Neural cell (in vitro differentiated cells): ENCODE measurements at regions not wholly inside any gene's neighbourhood (a gene's known extent, or its start where the extent isn't known, plus 50 kb on each side); places are given as distances from the start of the nearest gene placed in this dataset.

Experiments used
- H2AFZ ChIP-seq: fragments of 200-600, 300-800 bp; sonication (generic), shearing (Covaris generic); 2 replicates; pipeline ENCODE4 v1.6.0; 2014; ENCODE audit warnings: low read depth, mild to moderate bottlenecking, antibody characterized with exemption, low read length, moderate library complexity
- H3F3A ChIP-seq: fragments of 200-600 bp; shearing (Covaris generic); 2 replicates; pipeline ENCODE4 v1.6.1; 2016; ENCODE audit warnings: mild to moderate bottlenecking, moderate library complexity, mixed read lengths, antibody characterized with exemption, low read length; ENCODE audit not compliant: insufficient read depth, poor library complexity, severe bottlenecking
- H3K27ac ChIP-seq: fragments of 200-600, 300-800 bp; sonication (generic), shearing (Covaris generic); 2 replicates; pipeline ENCODE4 v1.5.1; 2014; ENCODE audit warnings: mild to moderate bottlenecking, low read length, moderate library complexity
- H3K27me3 ChIP-seq: fragments of 300-800, 200-600 bp; sonication (generic), shearing (Covaris generic); 2 replicates; pipeline ENCODE4 v1.6.0; 2014; ENCODE audit warnings: mild to moderate bottlenecking, low read depth, low read length, moderate library complexity; ENCODE audit not compliant: insufficient read depth
- H3K36me3 ChIP-seq: fragments of 300-800, 200-600 bp; sonication (generic), shearing (Covaris generic); 2 replicates; pipeline ENCODE4 v1.5.1; 2014; ENCODE audit warnings: mild to moderate bottlenecking, antibody characterized with exemption, low read length, moderate library complexity; ENCODE audit not compliant: insufficient read depth
- H3K4me2 ChIP-seq: fragments of 300-800, 200-600 bp; sonication (generic), shearing (Covaris generic); 2 replicates; pipeline ENCODE4 v1.6.0; 2014; ENCODE audit warnings: mild to moderate bottlenecking, low read length
- H3K4me3 ChIP-seq: fragments of 300-800, 200-600 bp; sonication (generic), shearing (Covaris generic); 2 replicates; pipeline ENCODE4 v1.5.1; 2014; ENCODE audit warnings: mild to moderate bottlenecking, low read length, moderate library complexity
- H3K79me2 ChIP-seq: fragments of 200-600 bp; shearing (Covaris generic); replicated peaks from 2 replicates; pipeline ENCODE4 v1.6.0; 2014; ENCODE audit warnings: mild to moderate bottlenecking, low read length, moderate library complexity; ENCODE audit not compliant: insufficient read depth
- H3K9ac ChIP-seq: fragments of 300-800, 200-600 bp; sonication (generic), shearing (Covaris generic); 2 replicates; pipeline ENCODE4 v1.6.1; 2016; ENCODE audit warnings: mild to moderate bottlenecking, low read length, mixed read lengths
- H3K9me2 ChIP-seq: fragments of 200-600 bp; shearing (Covaris generic); 2 replicates; pipeline ENCODE4 v1.6.1; 2016; ENCODE audit warnings: mild to moderate bottlenecking, low read length, mixed read lengths; ENCODE audit not compliant: insufficient read depth
- H3K9me3 ChIP-seq: fragments of 200-600, 300-800 bp; sonication (generic), shearing (Covaris generic); 2 replicates; pipeline ENCODE4 v1.6.1; 2016; ENCODE audit warnings: mild to moderate bottlenecking, mixed run types, low read length, moderate library complexity, mixed read lengths
- H4K20me1 ChIP-seq: fragments of 200-600 bp; shearing (Covaris generic); 2 replicates; pipeline ENCODE4 v1.6.1; 2016; ENCODE audit warnings: mild to moderate bottlenecking, mixed run types; ENCODE audit not compliant: insufficient read depth
- EP300 ChIP-seq: fragments of 450-650 bp; conservative IDR thresholded peaks from 2 replicates; pipeline ENCODE4 v1.6.1; 2014; ENCODE audit warnings: antibody characterized with exemption, mild to moderate bottlenecking, moderate library complexity; ENCODE audit not compliant: poor library complexity, severe bottlenecking
- EZH2 ChIP-seq: fragments of 200-600, 300-800 bp; shearing (Covaris generic), sonication (generic); IDR thresholded peaks from 2 replicates; pipeline ENCODE4 v1.6.1; 2014; ENCODE audit warnings: antibody characterized with exemption, low read length, borderline replicate concordance, mild to moderate bottlenecking; ENCODE audit not compliant: insufficient read depth, poor library complexity, severe bottlenecking
- MXI1 ChIP-seq: fragments of 450-650 bp; conservative IDR thresholded peaks from 2 replicates; pipeline ENCODE4 v1.6.1; 2014; ENCODE audit warnings: antibody characterized with exemption, mild to moderate bottlenecking; ENCODE audit not compliant: poor library complexity, severe bottlenecking
- POLR2AphosphoS5 ChIP-seq: IDR thresholded peaks from 2 replicates; pipeline ENCODE4 v1.6.1; 2012
- RAD21 ChIP-seq: fragments of 450-650 bp; conservative IDR thresholded peaks from 2 replicates; pipeline ENCODE4 v1.6.1; 2014; ENCODE audit warnings: antibody characterized with exemption, mild to moderate bottlenecking, moderate library complexity
- SMC3 ChIP-seq: fragments of 450-650 bp; conservative IDR thresholded peaks from 2 replicates; pipeline ENCODE4 v1.6.1; 2014; ENCODE audit warnings: antibody characterized with exemption, mild to moderate bottlenecking, moderate library complexity; ENCODE audit not compliant: poor library complexity
- TAF1 ChIP-seq: IDR thresholded peaks from 2 replicates; pipeline ENCODE4 v1.6.1; 2012; ENCODE audit warnings: low read depth
- TF ChIP-seq, protein P1 (sequence below): fragments of 450-650 bp; IDR thresholded peaks from 2 replicates; pipeline ENCODE4 v1.5.1; 2014; ENCODE audit warnings: antibody characterized with exemption, mild to moderate bottlenecking, moderate library complexity; ENCODE audit not compliant: poor library complexity, severe bottlenecking
- TF ChIP-seq, protein P2 (sequence below): IDR thresholded peaks from 2 replicates; pipeline ENCODE4 v1.6.1; 2012; ENCODE audit warnings: borderline replicate concordance

DNA sequence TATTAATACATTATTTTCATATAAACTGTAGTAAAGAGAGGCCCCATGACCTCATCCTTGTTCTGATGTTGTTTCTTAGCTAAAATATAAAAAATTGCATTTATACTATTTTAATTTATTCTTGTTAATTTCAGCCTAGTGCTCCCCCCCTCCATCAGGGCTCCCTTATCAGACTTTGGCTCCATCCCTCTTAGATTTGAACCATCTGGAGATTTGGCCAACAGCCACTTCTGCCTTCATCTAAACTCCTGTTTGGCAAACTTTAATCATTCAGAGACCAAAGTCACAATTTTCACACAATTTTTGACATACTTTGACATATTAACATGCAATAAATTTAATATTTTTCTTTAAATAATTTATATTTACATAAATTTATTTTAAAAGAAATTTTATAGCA lies 569.3 kb downstream of the TDRD15 start:
- Histone ChIP-seq H3K27me3 (no peaks in the 10 kb centered on the region), H3K79me2 (no peaks in the 10 kb centered on the region), H3K27ac (no peak overlapping the region), H3K4me3 (no peak overlapping the region), H3K9me3 (no peaks in the 10 kb centered on the region), H3K36me3 (no peaks in the 10 kb centered on the region), H3K9ac (no peak overlapping the region), H2AFZ (no peak overlapping the region), H3K4me2 (no peak overlapping the region), H3F3A (peaks cover 6% of the 10 kb centered on the region), H4K20me1 (no peaks in the 10 kb centered on the region), H3K9me2 (no peaks in the 10 kb centered on the region)
- TF ChIP-seq, protein P1, sequence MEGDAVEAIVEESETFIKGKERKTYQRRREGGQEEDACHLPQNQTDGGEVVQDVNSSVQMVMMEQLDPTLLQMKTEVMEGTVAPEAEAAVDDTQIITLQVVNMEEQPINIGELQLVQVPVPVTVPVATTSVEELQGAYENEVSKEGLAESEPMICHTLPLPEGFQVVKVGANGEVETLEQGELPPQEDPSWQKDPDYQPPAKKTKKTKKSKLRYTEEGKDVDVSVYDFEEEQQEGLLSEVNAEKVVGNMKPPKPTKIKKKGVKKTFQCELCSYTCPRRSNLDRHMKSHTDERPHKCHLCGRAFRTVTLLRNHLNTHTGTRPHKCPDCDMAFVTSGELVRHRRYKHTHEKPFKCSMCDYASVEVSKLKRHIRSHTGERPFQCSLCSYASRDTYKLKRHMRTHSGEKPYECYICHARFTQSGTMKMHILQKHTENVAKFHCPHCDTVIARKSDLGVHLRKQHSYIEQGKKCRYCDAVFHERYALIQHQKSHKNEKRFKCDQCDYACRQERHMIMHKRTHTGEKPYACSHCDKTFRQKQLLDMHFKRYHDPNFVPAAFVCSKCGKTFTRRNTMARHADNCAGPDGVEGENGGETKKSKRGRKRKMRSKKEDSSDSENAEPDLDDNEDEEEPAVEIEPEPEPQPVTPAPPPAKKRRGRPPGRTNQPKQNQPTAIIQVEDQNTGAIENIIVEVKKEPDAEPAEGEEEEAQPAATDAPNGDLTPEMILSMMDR, result no peak
- no peak for TF ChIP-seq SMC3
- TF ChIP-seq EZH2, result no peak
- no peak for TF ChIP-seq RAD21
- TF ChIP-seq, protein P2, sequence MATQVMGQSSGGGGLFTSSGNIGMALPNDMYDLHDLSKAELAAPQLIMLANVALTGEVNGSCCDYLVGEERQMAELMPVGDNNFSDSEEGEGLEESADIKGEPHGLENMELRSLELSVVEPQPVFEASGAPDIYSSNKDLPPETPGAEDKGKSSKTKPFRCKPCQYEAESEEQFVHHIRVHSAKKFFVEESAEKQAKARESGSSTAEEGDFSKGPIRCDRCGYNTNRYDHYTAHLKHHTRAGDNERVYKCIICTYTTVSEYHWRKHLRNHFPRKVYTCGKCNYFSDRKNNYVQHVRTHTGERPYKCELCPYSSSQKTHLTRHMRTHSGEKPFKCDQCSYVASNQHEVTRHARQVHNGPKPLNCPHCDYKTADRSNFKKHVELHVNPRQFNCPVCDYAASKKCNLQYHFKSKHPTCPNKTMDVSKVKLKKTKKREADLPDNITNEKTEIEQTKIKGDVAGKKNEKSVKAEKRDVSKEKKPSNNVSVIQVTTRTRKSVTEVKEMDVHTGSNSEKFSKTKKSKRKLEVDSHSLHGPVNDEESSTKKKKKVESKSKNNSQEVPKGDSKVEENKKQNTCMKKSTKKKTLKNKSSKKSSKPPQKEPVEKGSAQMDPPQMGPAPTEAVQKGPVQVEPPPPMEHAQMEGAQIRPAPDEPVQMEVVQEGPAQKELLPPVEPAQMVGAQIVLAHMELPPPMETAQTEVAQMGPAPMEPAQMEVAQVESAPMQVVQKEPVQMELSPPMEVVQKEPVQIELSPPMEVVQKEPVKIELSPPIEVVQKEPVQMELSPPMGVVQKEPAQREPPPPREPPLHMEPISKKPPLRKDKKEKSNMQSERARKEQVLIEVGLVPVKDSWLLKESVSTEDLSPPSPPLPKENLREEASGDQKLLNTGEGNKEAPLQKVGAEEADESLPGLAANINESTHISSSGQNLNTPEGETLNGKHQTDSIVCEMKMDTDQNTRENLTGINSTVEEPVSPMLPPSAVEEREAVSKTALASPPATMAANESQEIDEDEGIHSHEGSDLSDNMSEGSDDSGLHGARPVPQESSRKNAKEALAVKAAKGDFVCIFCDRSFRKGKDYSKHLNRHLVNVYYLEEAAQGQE, result no peak
- no peak for TF ChIP-seq MXI1
- TF ChIP-seq EP300, result no peak
- TF ChIP-seq POLR2AphosphoS5, result no peak
- TF ChIP-seq TAF1, result no peak

DNA sequence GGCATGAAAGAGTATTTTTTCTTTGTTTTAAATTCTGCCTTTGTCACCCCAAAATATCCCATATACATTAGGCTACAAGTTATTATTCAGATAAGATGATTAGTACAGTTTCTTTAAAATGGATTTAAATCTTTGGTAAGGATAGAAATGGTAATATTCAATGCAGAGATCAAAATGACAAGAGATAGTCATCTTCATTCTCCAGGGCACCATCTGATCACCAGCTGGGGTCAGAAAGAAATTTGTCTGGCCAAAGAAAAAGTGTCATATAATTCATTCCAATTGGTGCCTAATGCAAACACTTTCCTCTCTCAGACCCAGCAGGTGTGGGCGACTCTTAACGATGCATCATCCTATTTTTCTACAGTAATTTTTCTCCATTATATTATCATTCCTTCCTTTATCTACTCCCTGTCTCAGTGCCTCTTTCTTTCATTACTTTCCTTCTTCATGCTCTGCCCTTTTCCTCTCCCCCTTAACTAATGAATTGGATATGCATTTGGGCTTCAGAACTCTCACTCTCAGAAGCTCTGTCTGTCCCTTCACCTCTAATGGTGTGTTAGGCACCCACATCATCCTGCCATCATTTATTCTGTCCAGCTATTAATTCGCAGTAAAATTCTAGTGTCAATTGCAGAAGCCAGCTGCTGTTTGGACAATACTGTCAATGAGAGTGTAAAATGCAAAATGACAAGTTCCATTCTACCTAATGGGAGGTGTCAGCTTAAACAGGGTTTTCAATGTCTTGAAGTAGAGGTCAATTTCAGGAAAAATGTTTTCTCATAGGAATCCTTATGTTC lies 570.5 kb downstream of the TDRD15 start:
- Histone ChIP-seq H3K9me2 (no peaks in the 10 kb centered on the region), H3K36me3 (no peaks in the 10 kb centered on the region), H4K20me1 (no peaks in the 10 kb centered on the region), H3K79me2 (no peaks in the 10 kb centered on the region), H3K27me3 (no peaks in the 10 kb centered on the region), H3K27ac (peak overlapping the region; percentile 24), H3F3A (peaks cover 6% of the 10 kb centered on the region), H2AFZ (no peak overlapping the region), H3K9me3 (no peaks in the 10 kb centered on the region), H3K4me2 (no peak overlapping the region), H3K9ac (no peak overlapping the region), H3K4me3 (no peak overlapping the region)
- TF ChIP-seq POLR2AphosphoS5 (peak; percentile 83), RAD21 (peak; percentile 14), TAF1 (no peak), EP300 (peak; percentile 93)
- TF ChIP-seq, protein P2, result peak; percentile 35
